HG02885 (cell line): ENCODE measurements at regions not wholly inside any gene's neighbourhood (a gene's known extent, or its start where the extent isn't known, plus 50 kb on each side); places are given as distances from the start of the nearest gene placed in this dataset.
A peak's percentile ranks its signal among the peaks of the same experiment; 100 is the strongest.

ENCODE experiments used
- ATAC-seq: cut with Tn5 transposase; IDR thresholded peaks from one replicate; pipeline ENCODE4 v1.9.1; 2021; ENCODE audit warnings: mild to moderate bottlenecking; ENCODE audit not compliant: unreplicated experiment, poor library complexity

- no peak for ATAC-seq
These were observed 103.3 kb downstream of the METTL4 start for GRCh38 chr18:2468051-2468450.

DNA sequence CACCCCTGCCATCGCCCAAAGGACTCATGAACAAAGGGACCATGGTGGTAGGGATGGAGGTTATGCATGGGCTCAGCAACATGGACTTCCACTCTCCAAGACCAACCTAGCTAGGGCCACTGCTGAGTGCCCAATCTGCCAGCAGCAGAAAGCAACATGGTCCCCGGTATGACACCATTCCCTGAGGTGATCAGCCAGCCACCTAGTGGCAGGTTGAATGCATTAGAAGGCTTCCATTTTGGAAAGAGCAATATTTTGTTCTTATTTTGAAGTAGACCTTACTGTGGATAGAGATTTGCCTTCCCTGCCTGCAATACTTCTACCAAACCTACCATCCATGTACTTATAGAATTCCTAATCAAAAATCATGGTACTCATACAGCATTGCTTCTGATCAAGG lies 99.8 kb downstream of the METTL4 start:
- ATAC-seq: peak; percentile 51

GRCh38 chr18:2478662-2479061 lies 92.6 kb downstream of the METTL4 start:
- no peak for ATAC-seq

DNA sequence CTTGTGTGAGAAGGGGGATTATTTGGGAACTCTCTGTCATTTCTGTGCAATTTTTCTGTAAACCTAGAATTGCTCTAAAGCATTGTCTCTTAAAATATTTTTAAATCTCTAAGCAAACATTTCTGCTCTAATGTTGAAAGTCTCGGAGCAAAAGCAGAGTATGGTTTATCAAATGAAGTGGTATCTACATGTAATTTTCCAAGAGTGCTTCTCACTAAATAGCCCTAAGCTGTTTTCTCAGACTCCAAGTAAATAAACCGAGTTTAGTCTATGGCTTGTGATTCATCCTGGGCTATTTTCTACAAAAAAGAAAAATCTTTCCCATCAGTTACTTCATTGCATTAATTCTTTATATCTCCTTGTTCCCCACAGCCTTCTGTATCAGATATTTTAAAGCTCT lies 90.8 kb downstream of the METTL4 start:
- no peak for ATAC-seq

GRCh38 chr18:2482706-2483475 lies 88.4 kb downstream of the METTL4 start:
- no peak for ATAC-seq

- no peak for ATAC-seq
These were observed 85.3 kb downstream of the METTL4 start for GRCh38 chr18:2485983-2486382.

GRCh38 chr18:2486426-2486825 lies 84.9 kb downstream of the METTL4 start:
- no peak for ATAC-seq
